ENCODE measurements at regions not wholly inside any gene's neighbourhood (a gene's known extent, or its start where the extent isn't known, plus 50 kb on each side); places are given as distances from the start of the nearest gene placed in this dataset.

DNA sequence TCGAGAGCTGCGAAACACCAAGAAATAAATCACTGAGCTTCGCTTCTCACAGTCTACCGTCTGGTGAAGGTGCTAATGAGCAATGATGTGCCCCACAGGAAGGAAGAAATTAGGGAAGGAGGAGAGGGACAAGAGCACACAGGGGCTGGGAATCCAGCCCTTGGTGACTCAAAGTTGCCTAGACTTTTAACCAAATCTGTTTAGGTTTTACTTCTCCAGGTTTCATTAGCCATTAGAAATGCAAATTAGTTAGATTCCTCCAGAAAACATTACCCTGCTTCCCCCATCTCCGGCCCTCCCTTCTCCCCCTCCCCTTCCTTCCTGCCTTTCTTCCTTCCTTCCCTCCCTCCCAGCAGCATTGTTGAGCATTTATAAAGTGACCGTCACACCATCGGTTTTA is 59.3 kb upstream of the UBE2E1 start:
- no peak for DNase-seq (ENCODE audit: low spot score)

DNA sequence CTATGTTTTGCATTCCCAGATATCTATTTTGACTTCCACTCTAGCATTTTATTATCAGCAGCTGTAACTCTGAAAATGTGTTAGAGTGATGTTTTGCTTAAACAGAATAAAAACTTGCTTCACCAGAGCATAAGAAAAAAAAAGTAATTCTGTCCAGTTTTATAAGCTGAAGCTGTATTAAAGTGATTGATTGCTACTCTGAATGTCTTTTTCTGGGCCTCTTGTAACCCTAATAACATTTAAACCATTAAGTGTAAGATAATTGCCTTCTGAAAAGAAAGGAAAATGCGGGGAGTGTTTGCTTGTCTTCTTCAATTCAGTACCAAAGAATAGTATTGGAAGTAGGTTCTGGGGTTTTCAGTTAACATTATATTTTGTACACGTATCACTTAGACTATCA is 57.9 kb upstream of the UBE2E1 start:
- no peak for DNase-seq (ENCODE audit: low spot score)

DNA sequence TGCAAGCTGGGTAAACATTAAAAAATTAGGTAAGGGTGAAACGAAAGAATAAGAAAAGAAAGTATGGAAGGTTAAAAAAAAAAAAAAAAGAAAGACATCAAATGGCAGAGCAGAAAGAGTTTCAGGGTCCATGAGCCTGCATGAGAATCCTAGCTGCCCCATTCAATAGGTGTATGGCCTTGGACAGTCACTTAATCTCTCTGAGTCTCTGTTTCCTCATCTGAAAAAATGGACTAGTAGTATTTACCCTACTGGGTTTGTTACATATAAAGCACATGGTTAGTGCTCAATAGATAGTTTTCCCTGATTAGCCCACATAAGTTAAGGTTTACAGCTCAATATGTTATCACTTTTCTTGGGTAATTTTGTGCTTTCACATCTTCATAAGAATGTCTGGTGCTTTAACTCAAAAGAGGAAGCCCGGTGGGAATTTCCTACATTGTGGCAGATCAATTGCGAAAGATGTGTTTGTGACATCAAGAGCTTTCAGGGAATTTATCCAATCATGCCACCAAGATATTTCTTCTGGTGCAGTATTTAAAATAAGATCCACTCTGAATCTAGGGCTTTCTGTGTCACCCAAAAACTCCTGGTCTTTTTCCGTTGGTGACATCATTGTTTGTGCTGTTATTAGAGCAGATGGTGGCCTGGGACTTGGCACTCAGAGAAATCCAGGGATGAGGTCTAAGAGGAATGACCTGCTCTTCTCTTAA is 57.2 kb upstream of the UBE2E1 start:
- peak; percentile 89 for DNase-seq (ENCODE audit: low spot score)

DNA sequence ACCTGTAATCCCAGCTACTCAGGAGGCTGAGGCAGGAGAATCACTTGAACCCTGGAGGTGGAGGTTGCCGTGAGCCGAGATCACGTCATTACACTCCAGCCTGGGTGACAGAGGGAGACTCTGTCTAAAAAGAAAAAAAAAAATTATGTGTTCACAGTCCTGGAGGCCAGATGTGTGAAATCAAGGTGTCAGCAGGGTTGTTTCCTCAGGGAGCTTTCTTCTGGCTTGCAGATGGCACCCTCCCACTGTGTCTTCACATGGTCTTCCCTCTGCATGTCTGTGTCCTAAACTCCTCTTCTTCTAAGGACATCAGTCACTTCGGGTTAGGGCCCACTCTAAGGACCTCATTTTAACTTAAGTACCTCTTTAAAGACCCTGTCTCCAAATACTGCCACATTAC is 56.1 kb upstream of the UBE2E1 start:
- DNase-seq (ENCODE audit: low spot score) = no peak

DNA sequence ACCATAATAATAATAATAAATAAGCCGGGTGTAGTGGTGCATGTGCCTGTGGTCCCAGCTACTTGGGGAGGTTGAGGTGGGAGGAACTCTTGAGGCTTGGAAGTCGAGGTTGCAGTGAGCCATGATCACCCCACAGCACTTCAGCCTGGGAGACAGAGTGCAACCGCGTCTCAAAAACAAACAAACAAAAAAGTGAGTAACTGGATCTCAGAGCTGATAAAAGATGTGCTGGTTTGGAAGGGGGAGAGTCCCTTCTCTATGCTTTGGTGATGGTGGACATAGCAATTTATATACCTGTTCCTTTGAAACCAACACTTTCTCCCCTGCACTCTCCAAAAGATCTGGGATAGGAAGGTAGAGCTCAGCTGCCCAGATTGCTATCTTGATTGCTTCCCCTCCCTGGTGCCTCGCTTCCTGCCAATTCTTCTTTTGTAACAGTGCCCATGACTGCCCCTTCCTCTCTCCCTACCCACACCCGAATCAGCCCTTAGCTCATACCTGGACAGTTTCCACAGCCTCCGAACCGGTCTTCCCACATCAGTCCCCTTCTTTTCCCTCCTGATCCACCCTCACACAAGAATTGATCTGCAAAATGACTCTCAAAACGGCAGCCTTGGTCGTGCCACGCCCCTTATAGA is 55.1 kb upstream of the UBE2E1 start:
- DNase-seq (ENCODE audit: low spot score) = no peak

DNA sequence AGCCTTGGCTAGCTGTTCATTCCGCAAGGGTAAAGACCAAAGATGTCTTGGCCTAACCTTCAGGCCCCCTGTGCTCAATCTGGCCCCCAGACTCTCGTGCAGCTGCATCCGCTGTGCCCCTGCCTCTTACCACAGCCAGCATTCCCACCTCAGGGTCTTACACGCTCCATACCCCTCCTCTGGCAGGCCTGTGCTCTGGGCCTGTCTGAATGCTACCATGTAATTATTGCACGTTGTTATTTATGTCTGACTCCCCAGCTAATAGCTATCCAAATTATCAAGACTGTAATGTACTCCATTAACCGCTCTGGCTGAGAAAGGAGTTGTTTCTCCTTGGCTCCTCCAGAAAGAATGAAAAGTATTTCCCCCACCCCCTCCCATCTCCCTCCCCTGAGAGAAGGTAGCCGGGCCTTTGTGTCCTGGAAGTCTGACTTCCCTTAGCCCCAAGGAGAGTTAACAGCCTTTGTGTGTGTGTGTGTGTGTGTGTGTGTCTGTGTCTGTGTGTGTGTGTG is 54.5 kb upstream of the UBE2E1 start:
- DNase-seq (ENCODE audit: low spot score) = no peak

DNA sequence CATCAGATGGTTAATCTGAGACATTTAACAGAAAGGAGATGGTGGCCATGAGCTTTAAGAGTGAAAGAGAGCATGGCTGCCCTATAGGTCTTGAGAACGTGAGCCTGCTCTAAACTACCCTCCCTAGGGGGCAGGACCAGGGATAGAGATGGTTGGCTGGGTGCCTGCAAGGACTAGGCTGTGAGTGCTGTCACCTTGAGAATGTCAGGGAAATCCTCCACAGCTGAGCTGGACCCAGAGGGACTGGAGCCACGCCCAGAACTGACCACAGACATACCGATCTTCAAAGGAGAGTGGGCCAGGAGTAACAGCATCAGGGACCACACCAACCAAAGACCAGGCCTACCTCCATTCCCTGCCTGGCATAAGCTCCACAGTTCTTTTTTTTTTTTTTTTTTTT is 53.6 kb upstream of the UBE2E1 start:
- DNase-seq (ENCODE audit: low spot score) = no peak

DNA sequence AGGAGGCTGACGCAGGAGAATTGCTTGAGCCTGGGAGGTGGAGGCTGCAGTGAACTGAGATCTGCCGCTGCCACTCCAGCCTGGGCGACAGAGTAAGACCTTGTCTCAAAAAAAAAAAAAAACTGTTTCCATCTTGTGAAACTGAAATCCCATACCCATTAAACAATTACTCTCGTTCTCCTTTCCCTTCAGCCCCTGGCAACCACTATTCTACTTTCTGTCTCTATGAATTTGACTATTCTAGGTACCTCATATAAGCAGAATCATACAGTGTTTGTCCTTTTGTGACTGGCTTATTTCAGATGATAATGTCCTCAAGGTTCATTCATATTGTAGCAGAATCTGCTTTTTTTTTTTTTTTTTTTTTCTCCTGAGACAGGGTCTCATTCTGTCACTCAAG is 51.5 kb upstream of the UBE2E1 start:
- no peak for DNase-seq (ENCODE audit: low spot score)
